ENCODE measurements at regions not wholly inside any gene's neighbourhood (a gene's known extent, or its start where the extent isn't known, plus 50 kb on each side); places are given as distances from the start of the nearest gene placed in this dataset.

DNA sequence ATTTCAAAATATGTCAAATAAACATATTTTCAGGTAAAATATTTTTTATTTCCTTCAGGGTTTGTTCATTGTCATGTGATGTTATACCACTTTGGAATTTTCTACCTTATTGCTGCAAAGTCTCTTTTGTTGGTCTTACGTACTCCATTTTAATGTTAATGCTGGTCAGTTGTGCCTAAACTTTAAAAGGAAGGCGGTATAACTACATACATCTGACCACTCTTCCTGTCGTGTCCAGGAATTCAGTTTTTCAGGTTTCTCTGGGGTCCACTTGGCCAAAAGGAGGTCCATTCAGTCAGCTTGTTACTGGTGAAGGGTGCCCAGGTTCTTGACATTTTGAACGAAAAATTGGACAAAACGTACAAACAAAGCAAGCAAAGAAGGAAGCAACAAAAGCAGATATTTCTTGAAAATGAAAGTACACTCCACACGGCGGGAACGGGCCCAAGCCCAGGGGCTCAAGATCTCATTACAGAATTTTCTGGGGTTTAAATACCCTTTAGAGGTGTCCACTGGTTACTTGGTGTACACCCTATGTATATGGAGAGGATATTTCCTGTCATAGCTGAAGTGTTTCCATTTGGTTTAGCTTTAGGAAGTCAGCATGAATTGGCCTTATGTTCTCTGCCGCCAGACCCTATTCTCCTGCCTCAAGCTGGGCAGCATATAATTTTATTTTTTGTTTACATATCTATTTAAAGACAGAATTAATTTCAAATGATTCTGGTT lies 471.7 kb upstream of the CDH7 start:
- peak overlapping the region; percentile 33 to 83 (median 63); a peak in 3 of 7 replicates for H3K27ac Mint-ChIP-seq
- Histone ChIP-seq H3K4ac (ENCODE audit: low read depth, low read length) (no peak overlapping the region), H3K4me2 (ENCODE audit: insufficient read depth, insufficient read length, low read length) (no peak overlapping the region), H3K23me2 (ENCODE audit: insufficient read length, low read depth, low read length, poor library complexity, severe bottlenecking) (no peaks in the 10 kb centered on the region), H3K23ac (ENCODE audit: insufficient read length, low read depth, low read length) (no peak overlapping the region), H3K9ac (ENCODE audit: extremely low read depth, insufficient read length, low read length) (no peak overlapping the region), H3K79me1 (ENCODE audit: insufficient read depth, low read depth, low read length, poor library complexity, severe bottlenecking) (no peaks in the 10 kb centered on the region), H3K56ac (ENCODE audit: insufficient read length, low read depth, low read length) (no peak overlapping the region), H4K91ac (ENCODE audit: insufficient read length, low read depth, low read length) (no peak overlapping the region), H4K20me1 (ENCODE audit: control insufficient read depth, insufficient read depth, insufficient read length) (no peaks in the 10 kb centered on the region), H3K79me2 (ENCODE audit: insufficient read depth, low read length) (no peaks in the 10 kb centered on the region), H2BK120ac (ENCODE audit: low read depth, low read length, poor library complexity, severe bottlenecking) (no peak overlapping the region), H2BK5ac (ENCODE audit: insufficient read length, low read length) (no peak overlapping the region), H4K8ac (replicated peaks; ENCODE audit: insufficient read length, low read depth, low read length) (no peak overlapping the region), H3K9me3 (ENCODE audit: control insufficient read depth, low read depth, low read length) (no peaks in the 10 kb centered on the region), H3K4me1 (ENCODE audit: insufficient read depth, low read length) (no peaks in the 10 kb centered on the region), H2AFZ (ENCODE audit: low read length) (no peak overlapping the region), H3T11ph (ENCODE audit: low read length) (no peak overlapping the region), H2AK5ac (ENCODE audit: insufficient read length, low read length) (no peak overlapping the region), H3K27ac (ENCODE audit: insufficient read length, low read depth, low read length) (no peak overlapping the region), H4K5ac (ENCODE audit: insufficient read length, low read depth, low read length) (no peak overlapping the region), H3K14ac (ENCODE audit: insufficient read depth, low read length) (no peak overlapping the region), H2BK12ac (ENCODE audit: insufficient read length, low read depth, low read length) (no peak overlapping the region), H2BK20ac (ENCODE audit: low read depth, low read length, poor library complexity, severe bottlenecking) (no peak overlapping the region), H3K18ac (ENCODE audit: insufficient read length, low read depth, low read length) (no peak overlapping the region), H3K27me3 (ENCODE audit: insufficient read depth, low read length) (no peaks in the 10 kb centered on the region), H2BK15ac (ENCODE audit: low read depth, low read length) (no peak overlapping the region)
- WGBS (ENCODE audit: extremely low coverage, insufficient read length, low lambda C conversion rate) = no CpG with 5 or more reads among the region's 9 CpGs
- peaks cover 0 to 11% (median 2%) of the 10 kb centered on the region in 3 experiments; a peak in 4 of 7 replicates for H3K36me3 Mint-ChIP-seq (ENCODE audit: insufficient read depth in 1 of 3, low read depth in 3 of 3)
- TF ChIP-seq, protein P1, sequence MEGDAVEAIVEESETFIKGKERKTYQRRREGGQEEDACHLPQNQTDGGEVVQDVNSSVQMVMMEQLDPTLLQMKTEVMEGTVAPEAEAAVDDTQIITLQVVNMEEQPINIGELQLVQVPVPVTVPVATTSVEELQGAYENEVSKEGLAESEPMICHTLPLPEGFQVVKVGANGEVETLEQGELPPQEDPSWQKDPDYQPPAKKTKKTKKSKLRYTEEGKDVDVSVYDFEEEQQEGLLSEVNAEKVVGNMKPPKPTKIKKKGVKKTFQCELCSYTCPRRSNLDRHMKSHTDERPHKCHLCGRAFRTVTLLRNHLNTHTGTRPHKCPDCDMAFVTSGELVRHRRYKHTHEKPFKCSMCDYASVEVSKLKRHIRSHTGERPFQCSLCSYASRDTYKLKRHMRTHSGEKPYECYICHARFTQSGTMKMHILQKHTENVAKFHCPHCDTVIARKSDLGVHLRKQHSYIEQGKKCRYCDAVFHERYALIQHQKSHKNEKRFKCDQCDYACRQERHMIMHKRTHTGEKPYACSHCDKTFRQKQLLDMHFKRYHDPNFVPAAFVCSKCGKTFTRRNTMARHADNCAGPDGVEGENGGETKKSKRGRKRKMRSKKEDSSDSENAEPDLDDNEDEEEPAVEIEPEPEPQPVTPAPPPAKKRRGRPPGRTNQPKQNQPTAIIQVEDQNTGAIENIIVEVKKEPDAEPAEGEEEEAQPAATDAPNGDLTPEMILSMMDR (conservative IDR thresholded peaks at IDR 0.05) = no peak
- peaks cover 3% of the 10 kb centered on the region; the same call in 1 of the 2 replicates for H3K27me3 Mint-ChIP-seq (ENCODE audit: low read depth)
- no peak overlapping the region for H3K4me3 Mint-ChIP-seq
- H3K4me1 Mint-ChIP-seq = peaks cover 10% of the 10 kb centered on the region in 2 experiments
- peaks cover 8 to 10% of the 10 kb centered on the region in 2 experiments; a peak in 4 of 5 replicates for H3K9me3 Mint-ChIP-seq
- DNase-seq = no peak
